ENCODE measurements at regions not wholly inside any gene's neighbourhood (a gene's known extent, or its start where the extent isn't known, plus 50 kb on each side); places are given as distances from the start of the nearest gene placed in this dataset.

DNA sequence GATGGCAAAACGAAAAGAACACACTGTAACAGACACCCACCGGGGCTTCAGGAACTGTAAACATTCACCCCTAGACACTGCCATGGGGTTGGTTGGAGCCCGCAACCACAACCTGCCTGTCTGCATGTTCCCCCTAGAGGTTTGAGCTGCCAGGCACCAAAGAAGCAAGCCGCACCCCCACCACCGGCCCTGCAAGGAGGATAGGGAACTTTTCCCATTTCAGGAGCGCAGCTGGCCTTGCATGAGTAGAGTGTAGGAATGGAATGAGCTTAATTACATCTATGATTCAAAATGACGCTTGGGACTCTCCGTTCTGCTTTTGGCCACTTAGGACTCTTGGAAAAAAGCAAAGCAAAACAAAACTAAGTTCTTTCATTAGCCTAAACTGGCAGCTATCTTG lies 243.6 kb upstream of the CTSO start:
- TF ChIP-seq CTCF (IDR thresholded peaks at IDR 0.05) (no peak), ZFX (IDR thresholded peaks at IDR 0.05; ENCODE audit: borderline replicate concordance) (no peak)

All from 22Rv1 (cell line).